ENCODE measurements at regions not wholly inside any gene's neighbourhood (a gene's known extent, or its start where the extent isn't known, plus 50 kb on each side); places are given as distances from the start of the nearest gene placed in this dataset.
"Not testable (repeated sequence)": the region's sequence is repeated elsewhere in the genome, so short reads cannot be mapped to it uniquely, and the experiment has no call there.

GRCh38 chr5:12522116-12522515 is 617.9 kb upstream of the CTNND2 start:
- H3K4me3 ChIP-seq, result no peak overlapping the region
- TF ChIP-seq, protein P1, sequence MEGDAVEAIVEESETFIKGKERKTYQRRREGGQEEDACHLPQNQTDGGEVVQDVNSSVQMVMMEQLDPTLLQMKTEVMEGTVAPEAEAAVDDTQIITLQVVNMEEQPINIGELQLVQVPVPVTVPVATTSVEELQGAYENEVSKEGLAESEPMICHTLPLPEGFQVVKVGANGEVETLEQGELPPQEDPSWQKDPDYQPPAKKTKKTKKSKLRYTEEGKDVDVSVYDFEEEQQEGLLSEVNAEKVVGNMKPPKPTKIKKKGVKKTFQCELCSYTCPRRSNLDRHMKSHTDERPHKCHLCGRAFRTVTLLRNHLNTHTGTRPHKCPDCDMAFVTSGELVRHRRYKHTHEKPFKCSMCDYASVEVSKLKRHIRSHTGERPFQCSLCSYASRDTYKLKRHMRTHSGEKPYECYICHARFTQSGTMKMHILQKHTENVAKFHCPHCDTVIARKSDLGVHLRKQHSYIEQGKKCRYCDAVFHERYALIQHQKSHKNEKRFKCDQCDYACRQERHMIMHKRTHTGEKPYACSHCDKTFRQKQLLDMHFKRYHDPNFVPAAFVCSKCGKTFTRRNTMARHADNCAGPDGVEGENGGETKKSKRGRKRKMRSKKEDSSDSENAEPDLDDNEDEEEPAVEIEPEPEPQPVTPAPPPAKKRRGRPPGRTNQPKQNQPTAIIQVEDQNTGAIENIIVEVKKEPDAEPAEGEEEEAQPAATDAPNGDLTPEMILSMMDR (IDR thresholded peaks at IDR 0.05), result no peak
- DNase-seq (ENCODE audit: low spot score), result no peak
- H3K9me3 ChIP-seq, result no peaks in the 10 kb centered on the region
- H3K27ac ChIP-seq, result no peak overlapping the region
- H3K4me1 ChIP-seq (ENCODE audit: control insufficient read depth in 1 of 2, low read depth in 2 of 2), result no peaks in the 10 kb centered on the region
- no peak for ATAC-seq (ENCODE audit: insufficient number of reproducible peaks, low FRiP score, low read depth)
- H3K36me3 ChIP-seq, result no peaks in the 10 kb centered on the region
- no peaks in the 10 kb centered on the region for H3K27me3 ChIP-seq (replicated peaks; ENCODE audit: insufficient read depth)

DNA sequence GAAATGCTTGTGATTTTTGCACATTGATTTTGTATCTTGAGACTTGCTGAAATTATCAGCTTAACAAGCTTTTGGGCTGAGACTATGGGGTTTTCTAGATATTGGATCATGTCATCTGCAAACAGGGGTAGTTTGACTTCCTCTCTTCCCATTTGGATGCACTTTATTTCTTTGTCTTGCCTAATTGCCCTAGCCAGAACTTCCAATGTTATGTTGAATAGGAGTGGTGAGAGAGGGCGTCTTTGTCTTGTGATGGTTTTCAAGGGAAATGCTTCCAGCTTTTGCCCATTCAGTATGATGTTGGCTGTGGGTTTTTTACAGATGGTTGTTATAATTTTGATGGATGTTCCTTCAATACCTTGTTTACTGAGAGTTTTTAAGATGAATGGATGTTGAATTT is 600.7 kb upstream of the CTNND2 start:
- not testable (repeated sequence) for H3K27me3 ChIP-seq (replicated peaks; ENCODE audit: insufficient read depth); H3K27ac ChIP-seq; H3K9me3 ChIP-seq; ATAC-seq (ENCODE audit: insufficient number of reproducible peaks, low FRiP score, low read depth); H3K4me1 ChIP-seq (ENCODE audit: control insufficient read depth in 1 of 2, low read depth in 2 of 2); H3K4me3 ChIP-seq; DNase-seq (ENCODE audit: low spot score); H3K36me3 ChIP-seq

DNA sequence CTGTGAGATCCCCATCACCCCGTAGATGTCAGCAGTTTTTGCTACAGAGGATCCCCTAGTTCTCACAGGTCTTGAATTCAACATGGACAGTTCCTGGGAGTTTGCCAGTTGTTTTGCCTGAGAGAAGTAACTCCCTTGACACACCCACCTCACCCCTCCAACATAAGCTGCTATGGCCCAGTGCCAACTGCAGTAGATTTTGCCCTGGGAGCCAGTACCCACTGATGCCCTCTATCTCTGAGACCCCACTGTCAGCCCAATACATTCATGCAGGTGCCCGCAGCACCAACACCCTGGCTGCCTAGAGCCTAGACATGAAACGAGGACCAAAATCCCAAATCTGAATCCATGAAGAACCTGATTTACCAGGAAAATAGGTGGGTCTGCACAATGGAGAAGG is 583.9 kb upstream of the CTNND2 start:
- Histone ChIP-seq H3K4me3 (no peak overlapping the region), H3K36me3 (no peaks in the 10 kb centered on the region), H3K27ac (no peak overlapping the region), H3K9me3 (no peaks in the 10 kb centered on the region), H3K4me1 (ENCODE audit: control insufficient read depth in 1 of 2, low read depth in 2 of 2) (no peaks in the 10 kb centered on the region), H3K27me3 (replicated peaks; ENCODE audit: insufficient read depth) (no peaks in the 10 kb centered on the region)
- ATAC-seq (ENCODE audit: insufficient number of reproducible peaks, low FRiP score, low read depth) (no peak), DNase-seq (ENCODE audit: low spot score) (no peak)
- TF ChIP-seq, protein P1 (IDR thresholded peaks at IDR 0.05), result no peak

DNA sequence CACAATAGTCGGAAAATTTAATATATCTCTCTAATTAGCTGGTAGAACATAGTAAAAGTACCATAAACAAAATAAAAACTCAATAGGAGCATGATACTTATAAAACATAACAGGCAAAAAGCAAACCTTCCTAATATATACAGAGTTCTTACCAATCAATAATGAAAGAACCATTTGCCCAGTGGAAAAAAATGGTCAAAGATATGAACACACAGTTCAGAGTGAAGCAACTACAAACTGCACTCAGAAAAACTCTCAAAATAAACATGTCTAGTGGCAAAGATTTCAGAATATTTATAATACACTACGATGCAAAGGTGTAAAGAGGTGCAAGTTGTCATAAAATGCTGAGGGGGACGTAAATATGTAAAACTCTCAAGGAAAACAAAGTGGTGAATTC is 576.2 kb upstream of the CTNND2 start:
- Histone ChIP-seq H3K36me3 (no peaks in the 10 kb centered on the region), H3K9me3 (no peaks in the 10 kb centered on the region), H3K27me3 (replicated peaks; ENCODE audit: insufficient read depth) (no peaks in the 10 kb centered on the region), H3K4me3 (no peak overlapping the region), H3K27ac (no peak overlapping the region), H3K4me1 (ENCODE audit: control insufficient read depth in 1 of 2, low read depth in 2 of 2) (no peaks in the 10 kb centered on the region)
- no peak for ATAC-seq (ENCODE audit: insufficient number of reproducible peaks, low FRiP score, low read depth)
- no peak for DNase-seq (ENCODE audit: low spot score)
- TF ChIP-seq, protein P1 (IDR thresholded peaks at IDR 0.05), result no peak

GRCh38 chr5:12477554-12477953 is 573.3 kb upstream of the CTNND2 start:
- ATAC-seq (ENCODE audit: insufficient number of reproducible peaks, low FRiP score, low read depth) (no peak), DNase-seq (ENCODE audit: low spot score) (no peak)
- Histone ChIP-seq H3K36me3 (no peaks in the 10 kb centered on the region), H3K9me3 (no peaks in the 10 kb centered on the region), H3K4me3 (no peak overlapping the region), H3K27me3 (replicated peaks; ENCODE audit: insufficient read depth) (no peaks in the 10 kb centered on the region), H3K27ac (no peak overlapping the region), H3K4me1 (ENCODE audit: control insufficient read depth in 1 of 2, low read depth in 2 of 2) (no peaks in the 10 kb centered on the region)
- TF ChIP-seq, protein P1 (IDR thresholded peaks at IDR 0.05), result no peak

DNA sequence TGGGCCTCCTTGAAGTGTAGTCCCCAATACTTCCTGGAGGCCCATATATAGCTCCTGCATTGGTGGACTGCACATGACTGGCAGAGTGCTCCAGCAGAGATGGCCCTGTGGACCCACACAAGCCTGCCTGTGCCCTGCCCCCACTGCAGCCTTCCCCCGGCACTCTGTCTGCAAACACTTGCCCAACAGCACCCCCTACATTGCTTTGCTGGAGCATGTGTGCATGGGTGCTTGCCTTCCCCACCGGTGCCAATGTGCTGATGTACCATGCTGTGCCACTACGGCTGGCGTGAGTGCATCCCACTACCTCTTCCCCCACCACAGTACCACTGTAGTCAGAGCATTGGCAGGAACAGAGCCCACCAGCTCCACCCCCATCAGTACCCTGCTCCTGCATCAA is 563.6 kb upstream of the CTNND2 start:
- no peak for DNase-seq (ENCODE audit: low spot score)
- Histone ChIP-seq H3K4me1 (ENCODE audit: control insufficient read depth in 1 of 2, low read depth in 2 of 2) (no peaks in the 10 kb centered on the region), H3K9me3 (no peaks in the 10 kb centered on the region), H3K4me3 (no peak overlapping the region), H3K27ac (no peak overlapping the region), H3K36me3 (no peaks in the 10 kb centered on the region), H3K27me3 (replicated peaks; ENCODE audit: insufficient read depth) (no peaks in the 10 kb centered on the region)
- TF ChIP-seq, protein P1 (IDR thresholded peaks at IDR 0.05), result no peak
- no peak for ATAC-seq (ENCODE audit: insufficient number of reproducible peaks, low FRiP score, low read depth)

All from thoracic aorta (tissue), 2 donors.